ENCODE measurements at regions not wholly inside any gene's neighbourhood (a gene's known extent, or its start where the extent isn't known, plus 50 kb on each side); places are given as distances from the start of the nearest gene placed in this dataset.
"Not testable (repeated sequence)": the region's sequence is repeated elsewhere in the genome, so short reads cannot be mapped to it uniquely, and the experiment has no call there.

GRCh38 chr2:106009096-106009495 is 185.0 kb downstream of the UXS1 start:
- DNase-seq (ENCODE audit: low read depth), result no peak

GRCh38 chr2:106004851-106005250 is 189.2 kb downstream of the UXS1 start:
- DNase-seq (ENCODE audit: low read depth), result no peak

GRCh38 chr2:105999211-105999989 is 194.7 kb downstream of the UXS1 start:
- DNase-seq (ENCODE audit: low read depth), result no peak

- no peak for DNase-seq (ENCODE audit: low read depth)
Observed at GRCh38 chr2:105997711-105998110, 196.4 kb downstream of the UXS1 start.

- no peak for DNase-seq (ENCODE audit: low read depth)
Observed at GRCh38 chr2:105990624-105991023, 203.5 kb downstream of the UXS1 start.

GRCh38 chr2:105989803-105990202 is 204.3 kb downstream of the UXS1 start:
- DNase-seq (ENCODE audit: low read depth), result not testable (repeated sequence)

- no peak for DNase-seq (ENCODE audit: low read depth)
Observed at GRCh38 chr2:105989070-105989469, 205.0 kb downstream of the UXS1 start.

- no peak for DNase-seq (ENCODE audit: low read depth)
Observed at GRCh38 chr2:105977807-105978206, 216.3 kb downstream of the UXS1 start.

GRCh38 chr2:105977212-105977611 is 216.9 kb downstream of the UXS1 start:
- no peak for DNase-seq (ENCODE audit: low read depth)

GRCh38 chr2:105974812-105975211 is 219.3 kb downstream of the UXS1 start:
- DNase-seq (ENCODE audit: low read depth), result no peak

GRCh38 chr2:105972927-105973326 is 221.2 kb downstream of the UXS1 start:
- no peak for DNase-seq (ENCODE audit: low read depth)

- no peak for DNase-seq (ENCODE audit: low read depth)
Observed at GRCh38 chr2:105972246-105972645, 221.9 kb downstream of the UXS1 start.

- no peak for DNase-seq (ENCODE audit: low read depth)
Observed at GRCh38 chr2:105969552-105969951, 224.5 kb downstream of the UXS1 start.

- DNase-seq (ENCODE audit: low read depth), result no peak
Observed at GRCh38 chr2:105962221-105962620, 217.5 kb downstream of the NCK2 start.

- no peak for DNase-seq (ENCODE audit: low read depth)
Observed at GRCh38 chr2:105961599-105962146, 217.0 kb downstream of the NCK2 start.

- DNase-seq (ENCODE audit: low read depth), result no peak
Observed at GRCh38 chr2:105959357-105959756, 214.6 kb downstream of the NCK2 start.

- DNase-seq (ENCODE audit: low read depth), result no peak
Observed at GRCh38 chr2:105954891-105955290, 210.2 kb downstream of the NCK2 start.

GRCh38 chr2:105953942-105954341 is 209.2 kb downstream of the NCK2 start:
- DNase-seq (ENCODE audit: low read depth), result no peak

GRCh38 chr2:105952131-105952530 is 207.4 kb downstream of the NCK2 start:
- DNase-seq (ENCODE audit: low read depth), result no peak

- no peak for DNase-seq (ENCODE audit: low read depth)
Observed at GRCh38 chr2:105951384-105951694, 206.6 kb downstream of the NCK2 start.

- DNase-seq (ENCODE audit: low read depth), result no peak
Observed at GRCh38 chr2:105950521-105951383, 206.0 kb downstream of the NCK2 start.

- DNase-seq (ENCODE audit: low read depth), result no peak
Observed at GRCh38 chr2:105943977-105944376, 199.3 kb downstream of the NCK2 start.

Measured in forelimb muscle (tissue), 1 donor.